Spleen (tissue), 11 donors: ENCODE measurements at regions not wholly inside any gene's neighbourhood (a gene's known extent, or its start where the extent isn't known, plus 50 kb on each side); places are given as distances from the start of the nearest gene placed in this dataset.

Source experiments
- DNase-seq: peaks from one replicate; pipeline ENCODE4 v3.0.0-alpha.2; 2020
- H3K27ac ChIP-seq, 8 donors: fragments of 200-600 bp; sonication (generic) in 7 of 8; 1 replicate in 4 of 8; 2 replicates in 4 of 8; pipeline versions ENCODE4 v1.5.0 to v1.8.0; 2016 to 2021; ENCODE audit warnings: inconsistent platforms in 4 of 8, mild to moderate bottlenecking in 4 of 8, moderate library complexity in 1 of 8
- H3K27me3 ChIP-seq, 7 donors: fragments of 200-600 bp; sonication (generic) in 6 of 7; replicated peaks in 1 of 7; 1 replicate in 4 of 7; 2 replicates in 3 of 7; pipeline versions ENCODE4 v1.5.0 to v1.8.0; 2016 to 2021; ENCODE audit warnings: inconsistent platforms in 3 of 7, mild to moderate bottlenecking in 1 of 7
- H3K36me3 ChIP-seq, 6 donors: fragments of 200-600 bp; sonication (generic) in 5 of 6; 1 replicate in 4 of 6; 2 replicates in 2 of 6; pipeline versions ENCODE4 v1.5.0 to v1.8.0; 2016 to 2021; ENCODE audit warnings: inconsistent platforms in 2 of 6
- H3K4me1 ChIP-seq, 6 donors: fragments of 200-600 bp; sonication (generic) in 5 of 6; 1 replicate in 3 of 6; 2 replicates in 3 of 6; pipeline versions ENCODE4 v1.5.0 to v1.8.0; 2016 to 2021; ENCODE audit warnings: inconsistent platforms in 3 of 6
- H3K4me3 ChIP-seq, 8 donors: fragments of 200-600 bp; sonication (generic) in 7 of 8; 1 replicate in 4 of 8; 2 replicates in 4 of 8; pipeline versions ENCODE4 v1.5.0 to v1.8.0; 2016 to 2021; ENCODE audit warnings: inconsistent platforms in 4 of 8, mild to moderate bottlenecking in 4 of 8, moderate library complexity in 2 of 8
- H3K9me3 ChIP-seq, 8 donors: fragments of 200-600 bp; sonication (generic) in 7 of 8; 1 replicate in 4 of 8; 2 replicates in 4 of 8; pipeline versions ENCODE4 v1.5.0 to v1.8.0; 2016 to 2021; ENCODE audit warnings: inconsistent platforms in 4 of 8
- CTCF ChIP-seq, 11 experiments: fragments of 200-600 bp in 7 of 11; fragments of 450-650 bp in 4 of 11; sonication (generic) in 4 of 11; IDR thresholded peaks in 8 of 11; conservative IDR thresholded peaks in 3 of 11; 1 replicate in 7 of 11; 2 replicates in 4 of 11; pipeline versions ENCODE4 v1.4.0 to v1.8.0; 2016 to 2021; ENCODE audit warnings: antibody characterized with exemption in 11 of 11, inconsistent platforms in 4 of 11, mild to moderate bottlenecking in 1 of 11
- POLR2A ChIP-seq, 3 donors: fragments of 450-650 bp; IDR thresholded peaks; one replicate each; pipeline ENCODE4 v1.5.1; 2017; ENCODE audit warnings: antibody characterized with exemption in 3 of 3, mild to moderate bottlenecking in 1 of 3
- POLR2AphosphoS5 ChIP-seq, 3 donors: sonication (generic); formaldehyde crosslinking; IDR thresholded peaks; one replicate each; pipeline ENCODE4 v1.5.1; 2017; ENCODE audit warnings: antibody characterized with exemption in 3 of 3
- WGBS, 5 donors: extraction: QIAGEN DNeasy Blood & Tissue Kit in 3 of 5; methylation state at CpG; one replicate each; pipeline versions ENCODE4 v1.1.5 to v1.1.7; 2013 to 2018; 5-methylcytosine and 5-hydroxymethylcytosine counted together
- intact Hi-C: fragments of 100-400 bp; cut with DNase I; formaldehyde crosslinking; loops from one replicate; pipeline ENCODE4 v1.15.0; 2023; ENCODE audit warnings: low total_unique reads
- donor health status: healthy with polysubstance abuse.
- donor health status: DM: no; HTN: no; CAD: no; lungs with moderate emphysema.
- donor health status: DM: no; HTN: no; CAD: no.
- donor health status: Bipolar disorder and iron deficiency.
- donor health status: healthy.
- donor health status: DM: no; HTN: no; CAD: no.
- donor health status: DM: yes; HTN: yes; CAD: no.

GRCh38 chr2:144830543-144830942 is 310.6 kb upstream of the ZEB2 start:
- H3K36me3 ChIP-seq = no peaks in the 10 kb centered on the region
- intact Hi-C loops = no loop called here

GRCh38 chr2:144827404-144827803 is 307.5 kb upstream of the ZEB2 start:
- WGBS, 5 donors = 84 to 89% (median 87%) methylated on average over 2 of the region's 2 CpGs
- Histone ChIP-seq H3K36me3 (no peaks in the 10 kb centered on the region), H3K4me1 (peaks cover 0 to 5% (median 0%) of the 10 kb centered on the region in 6 donors), H3K27ac (no peak overlapping the region), H3K27me3 (no peaks in the 10 kb centered on the region), H3K4me3 (no peak overlapping the region), H3K9me3 (no peaks in the 10 kb centered on the region)
- intact Hi-C loops = no loop called here
- DNase-seq = no peak
- TF ChIP-seq CTCF (IDR thresholded peaks at IDR 0.05 in 8 of 11, conservative IDR thresholded peaks at IDR 0.05 in 3 of 11) = no peak
- no peak for TF ChIP-seq POLR2A (IDR thresholded peaks at IDR 0.05)
- no peak for TF ChIP-seq POLR2AphosphoS5 (IDR thresholded peaks at IDR 0.05)

More at GRCh38 chr2:144830543-144830942, 310.6 kb upstream of the ZEB2 start:
- H3K4me1 ChIP-seq = peaks cover 0 to 5% (median 0%) of the 10 kb centered on the region in 6 donors
- no peak for TF ChIP-seq POLR2A (IDR thresholded peaks at IDR 0.05)
- TF ChIP-seq CTCF (IDR thresholded peaks at IDR 0.05 in 8 of 11, conservative IDR thresholded peaks at IDR 0.05 in 3 of 11) = no peak
- no peak for TF ChIP-seq POLR2AphosphoS5 (IDR thresholded peaks at IDR 0.05)
- H3K27ac ChIP-seq = no peak overlapping the region
- no peaks in the 10 kb centered on the region for H3K9me3 ChIP-seq
- H3K4me3 ChIP-seq = no peak overlapping the region
- H3K27me3 ChIP-seq = no peaks in the 10 kb centered on the region
- no peak for DNase-seq
- WGBS, 5 donors = 70 to 88% (median 83%) methylated on average over 3 of the region's 3 CpGs

- DNase-seq = no peak
- 38 to 62% (median 44%) methylated on average over 2 of the region's 2 CpGs for WGBS, 5 donors
- Histone ChIP-seq H3K27ac (peak overlapping the region in 4 of 8 donors; percentile 3 to 70 (median 66)), H3K4me1 (no peaks in the 10 kb centered on the region), H3K4me3 (no peak overlapping the region), H3K9me3 (peaks cover 0 to 5% (median 0%) of the 10 kb centered on the region in 8 donors), H3K36me3 (no peaks in the 10 kb centered on the region), H3K27me3 (no peaks in the 10 kb centered on the region)
- TF ChIP-seq CTCF (IDR thresholded peaks at IDR 0.05 in 8 of 11, conservative IDR thresholded peaks at IDR 0.05 in 3 of 11) (no peak), POLR2AphosphoS5 (IDR thresholded peaks at IDR 0.05) (no peak), POLR2A (IDR thresholded peaks at IDR 0.05) (no peak)
- intact Hi-C loops = no loop called here
Measured at GRCh38 chr2:144826105-144826504, 306.2 kb upstream of the ZEB2 start.

- 51 to 76% (median 66%) methylated on average over 3 of the region's 3 CpGs for WGBS, 5 donors
- Histone ChIP-seq H3K27me3 (no peaks in the 10 kb centered on the region), H3K36me3 (no peaks in the 10 kb centered on the region), H3K9me3 (peaks cover 0 to 11% (median 2%) of the 10 kb centered on the region in 8 donors), H3K4me3 (no peak overlapping the region), H3K4me1 (no peaks in the 10 kb centered on the region), H3K27ac (peak overlapping the region in 6 of 8 donors; percentile 3 to 70 (median 36))
- TF ChIP-seq CTCF (IDR thresholded peaks at IDR 0.05 in 8 of 11, conservative IDR thresholded peaks at IDR 0.05 in 3 of 11) (no peak), POLR2A (IDR thresholded peaks at IDR 0.05) (no peak), POLR2AphosphoS5 (IDR thresholded peaks at IDR 0.05) (no peak)
- no peak for DNase-seq
- intact Hi-C loops = no loop called here
Measured at GRCh38 chr2:144825331-144826020, 305.6 kb upstream of the ZEB2 start.
